ENCODE measurements at regions not wholly inside any gene's neighbourhood (a gene's known extent, or its start where the extent isn't known, plus 50 kb on each side); places are given as distances from the start of the nearest gene placed in this dataset.

DNA sequence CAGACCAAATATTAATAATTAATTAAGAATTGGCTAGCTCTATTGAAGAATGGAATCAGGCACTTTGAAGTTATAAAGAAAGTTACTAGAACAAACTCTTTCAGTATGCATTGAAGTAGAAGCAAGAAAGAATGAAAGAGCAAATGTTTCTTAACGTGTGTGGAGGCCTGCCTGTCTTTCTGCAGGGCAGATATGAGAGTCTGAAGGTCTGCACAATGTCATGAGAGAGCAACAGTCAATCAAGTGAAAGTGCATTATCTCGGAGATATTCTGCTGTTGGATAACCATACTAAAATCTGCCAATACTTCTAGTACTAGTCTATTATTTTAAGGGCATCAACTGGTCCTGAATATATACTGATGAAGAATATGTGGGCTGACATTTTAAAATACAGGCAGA, 1270.8 kb downstream of the ZPLD1 start:
- no peak overlapping the region for H3K4me3 ChIP-seq (ENCODE audit: low read depth, low read length)
- TF ChIP-seq, protein P1, sequence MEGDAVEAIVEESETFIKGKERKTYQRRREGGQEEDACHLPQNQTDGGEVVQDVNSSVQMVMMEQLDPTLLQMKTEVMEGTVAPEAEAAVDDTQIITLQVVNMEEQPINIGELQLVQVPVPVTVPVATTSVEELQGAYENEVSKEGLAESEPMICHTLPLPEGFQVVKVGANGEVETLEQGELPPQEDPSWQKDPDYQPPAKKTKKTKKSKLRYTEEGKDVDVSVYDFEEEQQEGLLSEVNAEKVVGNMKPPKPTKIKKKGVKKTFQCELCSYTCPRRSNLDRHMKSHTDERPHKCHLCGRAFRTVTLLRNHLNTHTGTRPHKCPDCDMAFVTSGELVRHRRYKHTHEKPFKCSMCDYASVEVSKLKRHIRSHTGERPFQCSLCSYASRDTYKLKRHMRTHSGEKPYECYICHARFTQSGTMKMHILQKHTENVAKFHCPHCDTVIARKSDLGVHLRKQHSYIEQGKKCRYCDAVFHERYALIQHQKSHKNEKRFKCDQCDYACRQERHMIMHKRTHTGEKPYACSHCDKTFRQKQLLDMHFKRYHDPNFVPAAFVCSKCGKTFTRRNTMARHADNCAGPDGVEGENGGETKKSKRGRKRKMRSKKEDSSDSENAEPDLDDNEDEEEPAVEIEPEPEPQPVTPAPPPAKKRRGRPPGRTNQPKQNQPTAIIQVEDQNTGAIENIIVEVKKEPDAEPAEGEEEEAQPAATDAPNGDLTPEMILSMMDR (IDR thresholded peaks at IDR 0.05; ENCODE audit: insufficient read depth, low read length) = no peak
- DNase-seq (ENCODE audit: low read depth) = no peak

DNA sequence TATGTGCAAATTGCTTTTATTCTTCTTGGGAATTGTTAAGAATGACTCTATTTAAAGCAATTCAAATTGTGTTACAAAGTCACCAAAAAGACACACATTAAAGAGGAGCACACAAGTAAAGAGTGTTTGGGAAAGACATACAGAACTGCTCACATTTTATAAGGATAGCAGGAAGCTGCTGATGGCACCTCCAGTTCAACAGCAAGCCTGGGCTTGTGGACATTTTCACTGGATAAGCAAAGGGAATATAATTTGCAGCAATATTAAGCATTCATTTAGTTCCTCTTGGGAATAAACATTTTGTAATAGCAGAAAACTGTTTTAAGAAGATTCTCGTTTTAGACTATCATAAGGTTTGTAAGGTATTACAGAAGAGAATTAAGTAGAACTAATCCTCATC, 1271.9 kb downstream of the ZPLD1 start:
- TF ChIP-seq, protein P1 (IDR thresholded peaks at IDR 0.05; ENCODE audit: insufficient read depth, low read length) = no peak
- H3K4me3 ChIP-seq (ENCODE audit: low read depth, low read length) = no peak overlapping the region
- DNase-seq (ENCODE audit: low read depth) = no peak

DNA sequence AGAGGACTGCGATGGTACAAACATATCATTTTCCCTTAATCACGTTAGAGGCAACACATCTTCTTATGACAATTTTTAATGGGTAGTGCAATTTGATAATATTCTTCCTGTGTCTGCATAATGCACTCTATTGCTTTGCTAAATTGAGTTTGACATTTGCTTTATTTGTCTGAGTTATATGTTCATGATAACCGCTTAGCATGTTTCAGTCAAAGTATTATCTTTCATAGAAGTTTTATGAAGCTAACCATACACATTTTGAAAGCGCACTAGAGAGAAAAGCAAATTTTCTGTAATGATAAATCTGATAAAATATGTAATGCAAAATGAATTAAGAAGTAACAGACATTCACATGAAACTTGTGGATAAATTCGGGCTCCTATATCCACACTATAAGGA, 1276.9 kb downstream of the ZPLD1 start:
- TF ChIP-seq, protein P1 (IDR thresholded peaks at IDR 0.05; ENCODE audit: insufficient read depth, low read length) = no peak
- no peak overlapping the region for H3K4me3 ChIP-seq (ENCODE audit: low read depth, low read length)
- DNase-seq (ENCODE audit: low read depth) = no peak

DNA sequence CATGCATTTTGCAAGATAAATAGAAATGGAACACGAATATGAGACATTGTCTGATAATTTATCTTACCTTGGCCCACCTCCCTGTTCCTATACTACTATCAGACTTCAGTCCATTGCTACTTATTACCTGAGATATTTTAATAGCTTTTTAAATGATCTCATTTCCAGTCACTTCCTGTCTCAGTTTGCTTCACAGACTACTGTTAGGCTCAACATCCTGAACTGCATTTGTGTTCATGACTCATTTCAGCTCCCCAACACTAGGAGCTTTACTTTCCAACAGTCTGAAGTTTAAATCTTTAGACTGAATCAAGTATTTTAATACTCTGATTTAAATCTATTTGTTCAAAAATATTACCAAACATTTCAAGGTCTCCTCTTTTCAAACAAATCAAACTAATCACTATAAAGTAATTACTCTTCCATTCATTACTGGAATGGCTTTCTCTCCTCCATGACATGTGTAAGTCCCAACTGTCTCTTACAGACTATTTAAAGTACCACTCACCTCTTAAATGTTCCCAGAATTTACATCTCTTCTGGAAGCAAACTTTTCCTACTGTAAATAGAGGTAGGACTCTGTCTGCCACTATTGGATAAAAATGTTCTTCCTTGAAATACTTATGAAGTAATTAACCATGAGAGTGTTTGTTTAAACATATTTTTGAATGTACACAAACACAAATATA, 1277.6 kb downstream of the ZPLD1 start:
- no peak overlapping the region for H3K4me3 ChIP-seq (ENCODE audit: low read depth, low read length)
- TF ChIP-seq, protein P1 (IDR thresholded peaks at IDR 0.05; ENCODE audit: insufficient read depth, low read length) = no peak
- no peak for DNase-seq (ENCODE audit: low read depth)

DNA sequence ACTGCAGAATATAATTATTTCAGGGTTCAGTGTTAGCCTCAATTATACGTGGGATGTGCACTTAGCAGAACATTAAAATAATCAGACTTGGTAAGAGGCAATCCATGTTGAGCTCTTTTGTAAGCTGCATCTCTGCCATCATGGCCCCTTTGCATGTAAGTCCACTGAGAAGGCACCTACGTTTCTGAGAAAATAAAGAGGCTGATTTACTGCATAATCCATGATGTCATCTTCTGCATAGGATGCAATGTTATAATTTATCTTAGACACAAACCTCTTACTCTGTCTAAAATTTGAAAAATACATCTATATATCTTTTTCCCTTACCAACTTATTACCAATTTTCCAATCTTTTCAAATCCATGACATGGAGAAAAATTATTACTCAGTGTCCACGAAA, 1294.7 kb downstream of the ZPLD1 start:
- TF ChIP-seq, protein P1 (IDR thresholded peaks at IDR 0.05; ENCODE audit: insufficient read depth, low read length) = no peak
- no peak overlapping the region for H3K4me3 ChIP-seq (ENCODE audit: low read depth, low read length)
- DNase-seq (ENCODE audit: low read depth) = no peak

DNA sequence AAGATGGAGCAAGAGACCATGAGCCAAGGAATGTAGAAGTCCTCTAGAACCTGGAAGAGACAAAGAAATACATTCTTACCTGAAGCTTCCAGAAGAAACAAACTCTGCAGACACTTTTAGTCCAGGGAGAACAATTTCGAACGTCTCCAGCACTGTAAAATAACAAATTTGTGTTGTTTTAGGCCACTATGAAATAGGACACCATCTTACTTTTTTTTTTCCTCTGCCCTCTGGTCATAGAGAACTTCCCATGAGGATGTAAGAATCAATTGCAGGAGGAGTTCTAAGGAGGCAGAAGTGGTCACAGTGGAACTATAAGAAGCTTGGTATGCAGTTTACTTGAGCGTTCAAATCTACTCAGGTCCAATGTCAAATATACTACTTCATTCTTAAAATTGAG, 1295.9 kb downstream of the ZPLD1 start:
- no peak overlapping the region for H3K4me3 ChIP-seq (ENCODE audit: low read depth, low read length)
- no peak for DNase-seq (ENCODE audit: low read depth)
- TF ChIP-seq, protein P1 (IDR thresholded peaks at IDR 0.05; ENCODE audit: insufficient read depth, low read length) = no peak

DNA sequence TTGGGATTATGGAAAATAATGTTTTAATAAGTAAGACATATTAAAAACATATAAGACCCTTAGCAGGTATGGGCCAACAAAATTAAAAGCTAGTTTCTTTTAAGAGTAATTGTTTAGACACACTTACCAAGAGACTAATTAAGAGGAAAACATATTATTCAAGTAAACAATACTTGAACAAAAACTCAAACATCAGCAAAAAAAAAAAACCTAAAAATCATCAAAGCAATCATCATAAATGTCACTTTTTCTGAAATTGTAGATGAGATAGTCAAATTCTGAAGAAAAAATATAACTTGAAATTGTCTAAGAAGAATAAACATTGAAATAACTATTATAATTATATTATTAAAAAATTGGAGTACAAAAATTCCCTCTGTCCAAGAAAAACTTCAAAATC, 1318.2 kb downstream of the ZPLD1 start:
- TF ChIP-seq, protein P1 (IDR thresholded peaks at IDR 0.05; ENCODE audit: insufficient read depth, low read length) = no peak

More for the DNA sequence above, 1318.2 kb downstream of the ZPLD1 start:
- no peak for DNase-seq (ENCODE audit: low read depth)
- no peak overlapping the region for H3K4me3 ChIP-seq (ENCODE audit: low read depth, low read length)

Data from fibroblast of the aortic adventitia (primary cell).